Activated CD8-positive, alpha-beta T cell treated with anti-CD3 and anti-CD28 coated beads, Interleukin-2, amount 10 ng/mL, durations not matched to agents 7 days and 5 days (primary cell): ENCODE measurements at regions not wholly inside any gene's neighbourhood (a gene's known extent, or its start where the extent isn't known, plus 50 kb on each side); places are given as distances from the start of the nearest gene placed in this dataset.

Experiments used
- ATAC-seq: fragments of 150-1000 bp; cut with Tn5 transposase; one replicate; pipeline ENCODE4 v1.10.0; 2021; ENCODE audit warnings: moderate library complexity
- CTCF ChIA-PET: fragments of 350-600 bp; sonication (Branson Sonifier 250); formaldehyde crosslinking; loops from one replicate; lab custom pipeline; 2021; ENCODE audit warnings: antibody characterized with exemption; lab: Charles Lee
- POLR2A ChIA-PET: fragments of 350-600 bp; sonication (Branson Sonifier 250); formaldehyde crosslinking; loops from one replicate; lab custom pipeline; 2021; ENCODE audit warnings: antibody characterized with exemption; lab: Charles Lee
- DNase-seq: peaks from one replicate; pipeline ENCODE4 v3.0.0-alpha.2; 2020
- H3K27ac Mint-ChIP-seq: one replicate; pipeline ENCODE4 v1.8.0; 2021; ENCODE audit warnings: mild to moderate bottlenecking, mixed read lengths
- H3K27me3 Mint-ChIP-seq: one replicate; pipeline ENCODE4 v1.8.0; 2021; ENCODE audit warnings: low read depth, mixed read lengths
- H3K36me3 Mint-ChIP-seq: one replicate; pipeline ENCODE4 v1.8.0; 2021; ENCODE audit warnings: low read depth, mixed read lengths
- H3K4me1 Mint-ChIP-seq: one replicate; pipeline ENCODE4 v1.8.0; 2021; ENCODE audit warnings: low read depth, mixed read lengths
- H3K4me3 Mint-ChIP-seq: one replicate; pipeline ENCODE4 v1.8.0; 2021; ENCODE audit warnings: mild to moderate bottlenecking, mixed read lengths
- H3K9me3 Mint-ChIP-seq: one replicate; pipeline ENCODE4 v1.8.0; 2022; ENCODE audit warnings: mixed read lengths; ENCODE audit not compliant: insufficient read depth

DNA sequence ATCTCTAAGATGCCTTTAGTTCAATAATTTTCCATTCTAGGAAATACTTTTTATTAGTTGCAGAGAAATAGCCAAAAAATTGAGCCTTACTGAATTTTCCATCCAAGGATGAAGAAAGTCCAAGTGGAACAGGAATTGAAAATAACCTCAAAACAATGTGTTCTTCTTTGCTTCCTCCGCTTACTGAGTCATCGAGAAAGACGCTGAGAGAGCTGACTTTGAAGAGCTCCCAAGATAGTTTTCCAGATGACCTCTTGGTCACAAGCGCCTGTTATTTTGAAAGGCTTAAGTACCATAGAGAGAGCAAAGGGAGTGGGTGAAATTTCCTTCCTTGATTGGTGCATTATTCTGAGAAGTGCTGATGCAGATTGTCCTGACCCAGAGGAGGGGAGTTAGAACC is 253.5 kb upstream of the ATP10B start:
- no peaks in the 10 kb centered on the region for H3K4me1 Mint-ChIP-seq
- H3K36me3 Mint-ChIP-seq = no peaks in the 10 kb centered on the region
- H3K9me3 Mint-ChIP-seq = no peaks in the 10 kb centered on the region
- no peak overlapping the region for H3K4me3 Mint-ChIP-seq
- ChIA-PET CTCF (interaction anchor here (1.3 kb wide), 1 partner anchor 667 kb away, joined by 3 read pairs; no protein-coding TSS in a partner anchor), POLR2A (no interaction called here)
- DNase-seq = no peak
- no peaks in the 10 kb centered on the region for H3K27me3 Mint-ChIP-seq
- no peak for ATAC-seq
- H3K27ac Mint-ChIP-seq = no peak overlapping the region

DNA sequence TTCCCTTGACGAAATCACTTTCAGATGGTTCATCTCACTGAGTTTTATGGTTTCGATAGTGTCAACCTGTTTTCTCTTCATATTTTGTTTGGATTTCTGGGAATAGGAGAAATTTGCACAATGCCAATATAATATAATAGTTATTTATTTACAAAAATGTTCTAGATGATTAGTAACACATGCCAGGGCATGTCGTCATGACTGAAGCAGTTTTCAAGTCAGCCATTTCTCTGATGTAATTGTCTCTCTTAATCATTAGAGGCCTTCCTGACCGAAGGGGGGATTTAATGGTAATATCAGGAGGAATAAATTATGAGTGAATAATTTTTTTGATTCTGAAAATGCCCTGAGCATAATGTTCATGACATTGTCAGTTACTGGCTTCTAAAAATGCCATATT is 246.5 kb upstream of the ATP10B start:
- DNase-seq (no peak), ATAC-seq (no peak)
- Mint-ChIP-seq H3K4me3 (no peak overlapping the region), H3K36me3 (no peaks in the 10 kb centered on the region), H3K4me1 (no peaks in the 10 kb centered on the region), H3K27me3 (no peaks in the 10 kb centered on the region), H3K9me3 (no peaks in the 10 kb centered on the region), H3K27ac (no peak overlapping the region)
- ChIA-PET POLR2A (no interaction called here), CTCF (no interaction called here)

DNA sequence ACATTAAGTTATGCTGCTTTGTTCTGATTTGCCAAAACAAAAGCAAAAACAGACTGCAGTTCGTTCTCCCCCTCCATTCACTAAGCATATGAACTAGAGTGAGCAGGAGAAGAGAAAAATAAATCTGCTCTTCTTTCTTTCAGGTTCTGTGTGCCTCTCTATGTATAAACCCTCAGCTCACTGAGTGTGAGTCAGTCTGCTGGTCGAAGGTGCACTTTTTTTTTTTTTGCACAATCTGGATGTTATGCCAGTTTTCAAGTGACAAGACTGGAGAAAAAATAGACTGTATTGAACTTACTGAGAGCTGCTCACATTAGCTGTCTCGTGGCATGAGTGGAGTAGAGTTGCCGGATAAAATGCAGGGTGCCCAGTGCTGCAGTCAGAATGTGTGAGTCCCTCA is 244.6 kb upstream of the ATP10B start:
- no peaks in the 10 kb centered on the region for H3K9me3 Mint-ChIP-seq
- POLR2A ChIA-PET = no interaction called here
- H3K4me3 Mint-ChIP-seq = no peak overlapping the region
- ATAC-seq (no peak), DNase-seq (no peak)
- H3K36me3 Mint-ChIP-seq = no peaks in the 10 kb centered on the region
- H3K4me1 Mint-ChIP-seq = no peaks in the 10 kb centered on the region
- CTCF ChIA-PET = interaction anchor here (0.6 kb wide), 1 partner anchor 57 kb away, joined by 3 read pairs; no protein-coding TSS in a partner anchor
- H3K27ac Mint-ChIP-seq = no peak overlapping the region
- no peaks in the 10 kb centered on the region for H3K27me3 Mint-ChIP-seq

DNA sequence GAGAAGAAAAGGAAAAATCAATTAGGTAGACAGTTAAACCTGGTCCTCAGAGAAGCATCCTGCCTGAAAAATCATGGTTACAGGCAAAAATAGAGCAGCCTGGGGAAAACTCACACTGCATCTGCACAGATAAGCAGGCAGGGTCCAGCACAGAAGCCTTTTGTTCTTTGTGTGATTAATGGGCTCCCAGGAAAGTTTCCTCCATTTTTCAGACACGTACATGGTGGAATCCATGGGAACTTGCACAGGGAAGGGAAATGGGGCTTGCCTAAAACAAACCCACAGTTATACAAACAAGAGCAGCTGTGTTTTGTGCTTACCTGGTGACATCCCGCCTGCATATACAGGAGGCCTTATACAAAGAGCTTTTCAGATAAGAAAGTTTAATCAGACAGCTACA is 243.9 kb upstream of the ATP10B start:
- no peaks in the 10 kb centered on the region for H3K4me1 Mint-ChIP-seq
- no peaks in the 10 kb centered on the region for H3K9me3 Mint-ChIP-seq
- CTCF ChIA-PET = interaction anchor here (0.6 kb wide), 1 partner anchor 57 kb away, joined by 3 read pairs; no protein-coding TSS in a partner anchor
- no peaks in the 10 kb centered on the region for H3K27me3 Mint-ChIP-seq
- H3K4me3 Mint-ChIP-seq = no peak overlapping the region
- DNase-seq (no peak), ATAC-seq (no peak)
- POLR2A ChIA-PET = no interaction called here
- no peaks in the 10 kb centered on the region for H3K36me3 Mint-ChIP-seq
- no peak overlapping the region for H3K27ac Mint-ChIP-seq

DNA sequence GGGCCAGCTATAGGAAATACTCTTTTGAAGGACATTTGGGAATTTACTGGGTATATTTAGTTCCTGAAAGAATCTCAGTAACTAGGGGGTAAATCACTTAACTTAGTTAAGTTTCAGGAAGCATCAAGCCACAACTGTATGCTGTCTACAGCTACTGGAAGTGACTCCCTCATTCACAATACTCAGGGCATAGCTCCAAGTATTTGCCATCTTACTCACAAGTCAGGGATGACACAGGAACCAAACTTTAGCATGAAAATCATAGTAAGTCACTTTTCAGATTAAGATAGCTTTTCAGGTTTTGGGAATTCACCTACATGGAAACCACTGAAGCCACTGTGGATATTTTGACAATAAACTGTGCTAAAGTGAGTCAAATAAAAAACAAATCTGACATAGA is 242.4 kb upstream of the ATP10B start:
- no peak for ATAC-seq
- no peaks in the 10 kb centered on the region for H3K27me3 Mint-ChIP-seq
- H3K4me3 Mint-ChIP-seq = no peak overlapping the region

DNA sequence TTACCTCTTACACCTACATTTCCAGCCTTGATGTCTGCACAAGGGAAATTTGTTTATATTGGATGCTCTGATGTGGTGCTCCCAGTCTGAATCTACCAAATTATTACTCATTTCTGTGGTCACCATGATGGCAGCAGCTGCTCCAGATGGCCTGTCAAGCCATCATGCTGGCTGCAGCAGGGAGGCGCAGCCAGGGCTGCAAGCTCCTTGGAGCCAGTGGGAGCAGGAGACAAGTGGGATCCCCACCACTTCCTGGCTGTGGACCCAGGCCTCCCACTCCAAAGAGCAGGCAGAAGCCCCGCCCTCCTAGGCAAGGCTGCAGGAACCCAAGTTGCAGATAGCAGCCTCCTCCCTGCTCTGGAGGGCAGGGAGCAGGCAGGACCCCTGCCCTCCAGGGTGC is 241.1 kb upstream of the ATP10B start:
- H3K27me3 Mint-ChIP-seq = no peaks in the 10 kb centered on the region
- ChIA-PET POLR2A (no interaction called here), CTCF (no interaction called here)
- no peaks in the 10 kb centered on the region for H3K36me3 Mint-ChIP-seq
- DNase-seq (no peak), ATAC-seq (no peak)
- H3K4me1 Mint-ChIP-seq = no peaks in the 10 kb centered on the region
- no peaks in the 10 kb centered on the region for H3K9me3 Mint-ChIP-seq
- no peak overlapping the region for H3K27ac Mint-ChIP-seq
- H3K4me3 Mint-ChIP-seq = no peak overlapping the region

More for the DNA sequence above, 242.4 kb upstream of the ATP10B start:
- CTCF ChIA-PET = no interaction called here
- Mint-ChIP-seq H3K9me3 (no peaks in the 10 kb centered on the region), H3K4me1 (no peaks in the 10 kb centered on the region), H3K27ac (no peak overlapping the region), H3K36me3 (no peaks in the 10 kb centered on the region)
- DNase-seq = no peak
- POLR2A ChIA-PET = no interaction called here

DNA sequence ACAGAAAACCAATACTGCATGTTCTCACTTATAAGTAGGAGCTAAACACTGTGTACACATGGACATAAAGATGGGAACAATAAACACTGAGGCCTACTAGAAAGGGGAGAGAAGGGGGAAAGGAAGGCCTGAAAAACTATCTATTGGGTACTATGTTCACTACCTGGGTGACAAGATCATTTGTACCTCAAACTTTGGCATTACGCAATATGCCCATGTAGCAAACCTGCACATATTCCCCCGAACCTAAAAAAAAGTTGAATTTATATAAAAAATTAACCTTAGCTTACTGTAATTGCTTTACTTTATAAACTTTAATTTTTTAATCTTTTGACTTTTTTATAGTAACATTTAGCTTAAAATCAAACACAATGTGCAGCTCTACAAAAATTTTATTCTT is 237.6 kb upstream of the ATP10B start:
- CTCF ChIA-PET = no interaction called here

DNA sequence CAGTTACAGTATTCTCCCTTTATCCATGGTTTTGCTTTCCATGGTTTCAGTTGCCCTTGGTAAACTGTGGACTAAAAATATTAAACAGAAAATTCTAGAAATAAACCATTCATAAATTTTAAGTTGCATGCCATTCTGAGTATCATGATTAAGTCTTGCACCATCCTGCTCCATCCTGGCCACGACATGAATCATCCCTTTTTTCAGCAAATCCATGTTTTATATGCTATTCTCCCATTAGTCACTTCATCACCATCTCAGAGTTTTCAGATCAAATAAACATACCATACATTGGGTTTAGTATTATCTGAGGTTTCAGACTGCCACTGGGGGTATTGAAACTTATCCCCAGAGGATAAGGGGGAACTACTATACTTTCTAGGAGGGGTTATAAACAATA is 234.4 kb upstream of the ATP10B start:
- Mint-ChIP-seq H3K4me3 (no peak overlapping the region), H3K27ac (no peak overlapping the region), H3K4me1 (no peaks in the 10 kb centered on the region), H3K36me3 (no peaks in the 10 kb centered on the region), H3K9me3 (no peaks in the 10 kb centered on the region), H3K27me3 (no peaks in the 10 kb centered on the region)
- ATAC-seq = no peak
- CTCF ChIA-PET = no interaction called here
- no peak for DNase-seq
- POLR2A ChIA-PET = no interaction called here

More for the DNA sequence above, 237.6 kb upstream of the ATP10B start:
- no peak for ATAC-seq
- no peak for DNase-seq
- no peaks in the 10 kb centered on the region for H3K36me3 Mint-ChIP-seq
- H3K27ac Mint-ChIP-seq = no peak overlapping the region
- no peaks in the 10 kb centered on the region for H3K4me1 Mint-ChIP-seq
- H3K9me3 Mint-ChIP-seq = no peaks in the 10 kb centered on the region
- H3K27me3 Mint-ChIP-seq = no peaks in the 10 kb centered on the region
- no peak overlapping the region for H3K4me3 Mint-ChIP-seq
- POLR2A ChIA-PET = interaction anchor here (0.6 kb wide), 1 partner anchor 72 kb away, joined by 3 read pairs; no protein-coding TSS in a partner anchor

DNA sequence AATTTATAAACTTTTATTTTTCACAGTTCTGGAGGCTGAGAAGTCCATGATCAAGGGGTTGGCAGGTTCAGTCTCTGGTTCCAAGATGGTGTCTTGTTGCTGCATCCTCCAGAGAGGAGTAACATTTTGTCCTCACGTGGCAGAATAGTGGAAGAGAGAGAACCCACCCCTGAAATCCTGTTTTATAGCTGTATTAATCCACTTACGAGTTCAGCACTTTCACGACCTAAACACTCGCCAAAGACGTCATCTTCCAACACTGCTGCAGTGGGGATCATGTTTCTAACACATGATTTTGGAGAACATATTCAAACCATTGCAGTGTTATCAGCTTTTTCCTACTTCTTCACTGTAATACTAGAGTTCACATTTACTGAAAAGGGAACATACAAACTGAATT is 233.0 kb upstream of the ATP10B start:
- no peaks in the 10 kb centered on the region for H3K4me1 Mint-ChIP-seq
- no peaks in the 10 kb centered on the region for H3K27me3 Mint-ChIP-seq
- no peaks in the 10 kb centered on the region for H3K36me3 Mint-ChIP-seq
- DNase-seq (no peak), ATAC-seq (no peak)
- ChIA-PET POLR2A (no interaction called here), CTCF (no interaction called here)
- no peaks in the 10 kb centered on the region for H3K9me3 Mint-ChIP-seq
- H3K4me3 Mint-ChIP-seq = no peak overlapping the region
- no peak overlapping the region for H3K27ac Mint-ChIP-seq

DNA sequence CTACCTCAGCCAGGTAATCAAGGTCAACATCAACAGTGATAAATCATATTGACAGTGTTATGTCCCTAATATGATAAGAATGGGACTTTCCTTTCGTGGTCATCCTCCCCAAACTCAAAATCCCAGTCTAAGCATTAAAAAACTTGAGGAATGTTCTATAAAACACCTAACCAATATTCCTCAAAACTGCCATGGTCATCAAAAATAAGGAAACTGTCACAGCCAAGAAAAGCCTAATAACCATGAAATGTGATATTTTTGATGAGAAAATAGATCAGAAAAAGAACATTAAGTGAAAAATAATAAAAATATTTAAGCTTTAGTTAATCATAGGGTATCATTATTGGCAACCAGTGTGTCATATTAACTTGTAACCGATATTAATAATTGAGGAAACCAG is 232.1 kb upstream of the ATP10B start:
- H3K36me3 Mint-ChIP-seq = no peaks in the 10 kb centered on the region
- H3K27ac Mint-ChIP-seq = no peak overlapping the region
- ChIA-PET POLR2A (no interaction called here), CTCF (no interaction called here)
- H3K27me3 Mint-ChIP-seq = no peaks in the 10 kb centered on the region
- no peak overlapping the region for H3K4me3 Mint-ChIP-seq
- ATAC-seq (no peak), DNase-seq (no peak)
- no peaks in the 10 kb centered on the region for H3K4me1 Mint-ChIP-seq
- no peaks in the 10 kb centered on the region for H3K9me3 Mint-ChIP-seq

DNA sequence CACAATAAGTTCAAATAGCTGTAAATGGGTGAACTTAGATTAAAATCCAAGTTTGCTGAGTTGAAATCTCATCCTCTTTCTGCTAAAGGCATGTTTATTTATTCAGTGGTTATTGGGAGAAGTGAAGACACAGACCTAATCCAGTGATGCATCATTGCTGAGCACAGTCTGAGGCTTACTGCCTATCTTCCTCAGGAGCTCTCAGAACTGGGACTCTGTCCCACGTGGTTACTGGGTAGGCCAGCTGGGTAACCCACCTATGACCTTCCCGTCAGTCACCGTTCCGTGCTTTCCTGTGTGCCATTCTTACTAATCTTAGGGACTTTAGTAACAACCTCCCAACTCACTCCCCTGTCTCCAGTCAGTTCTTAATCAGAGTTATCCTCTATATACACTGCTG is 226.8 kb upstream of the ATP10B start:
- ChIA-PET POLR2A (no interaction called here), CTCF (no interaction called here)
- Mint-ChIP-seq H3K27ac (no peak overlapping the region), H3K9me3 (no peaks in the 10 kb centered on the region), H3K36me3 (no peaks in the 10 kb centered on the region), H3K27me3 (no peaks in the 10 kb centered on the region), H3K4me1 (no peaks in the 10 kb centered on the region), H3K4me3 (no peak overlapping the region)
- DNase-seq (no peak), ATAC-seq (no peak)

DNA sequence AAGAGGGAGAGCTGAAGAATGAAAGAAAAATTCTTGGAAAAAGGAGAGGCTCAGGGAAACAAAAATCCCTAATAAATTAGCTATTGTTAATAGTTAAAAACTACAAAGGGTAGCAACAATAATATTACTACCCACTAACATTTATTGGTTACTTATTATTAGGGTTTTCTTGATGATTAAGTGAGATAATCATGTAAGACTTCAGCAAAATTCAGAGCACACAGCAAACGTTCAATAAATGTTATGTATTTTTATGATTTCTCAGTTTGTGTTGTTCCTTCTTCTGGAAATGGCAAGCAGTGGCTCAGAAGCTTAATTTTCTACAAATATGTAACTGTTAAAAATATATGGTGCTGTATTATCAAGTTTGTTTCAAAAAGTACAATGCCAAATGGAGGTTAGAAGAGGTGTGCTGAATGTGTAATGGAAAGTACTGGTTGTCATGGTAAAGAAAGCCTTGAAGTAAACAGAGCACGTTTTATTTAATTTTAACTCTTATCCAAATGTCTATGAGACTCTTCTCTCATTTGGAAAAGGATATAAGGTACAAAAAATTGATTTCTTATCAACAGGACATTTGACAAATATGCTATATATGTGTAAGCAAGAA is 226.0 kb upstream of the ATP10B start:
- Mint-ChIP-seq H3K4me3 (no peak overlapping the region), H3K4me1 (no peaks in the 10 kb centered on the region), H3K36me3 (no peaks in the 10 kb centered on the region), H3K27me3 (no peaks in the 10 kb centered on the region), H3K27ac (no peak overlapping the region), H3K9me3 (no peaks in the 10 kb centered on the region)
- no peak for DNase-seq
- no peak for ATAC-seq
- ChIA-PET POLR2A (interaction anchor here (0.7 kb wide), 1 partner anchor 463 kb away, joined by 3 read pairs; no protein-coding TSS in a partner anchor), CTCF (no interaction called here)

DNA sequence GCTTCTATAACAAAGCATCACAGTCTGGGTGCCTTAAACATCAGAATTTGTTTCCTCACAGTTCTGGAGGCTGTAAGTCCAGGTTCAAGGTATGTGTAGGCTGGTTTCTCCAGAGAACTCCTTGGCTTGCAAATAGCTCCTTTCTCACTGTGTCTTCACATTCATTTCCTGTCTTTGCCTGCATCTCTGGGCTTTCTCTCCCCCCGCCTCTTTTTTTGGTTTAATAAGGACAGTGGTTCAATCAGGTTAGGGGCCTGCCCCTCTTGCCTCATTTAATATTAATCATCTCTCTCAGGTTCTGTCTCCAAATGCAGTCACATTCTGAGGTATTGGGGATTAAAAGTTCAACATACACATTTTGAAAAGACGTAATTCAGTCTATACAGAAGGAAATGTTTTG is 225.5 kb upstream of the ATP10B start:
- Mint-ChIP-seq H3K4me3 (no peak overlapping the region), H3K4me1 (no peaks in the 10 kb centered on the region), H3K27ac (no peak overlapping the region), H3K36me3 (no peaks in the 10 kb centered on the region), H3K27me3 (no peaks in the 10 kb centered on the region), H3K9me3 (no peaks in the 10 kb centered on the region)
- CTCF ChIA-PET = no interaction called here
- POLR2A ChIA-PET = interaction anchor here (0.7 kb wide), 1 partner anchor 463 kb away, joined by 3 read pairs; no protein-coding TSS in a partner anchor
- ATAC-seq (no peak), DNase-seq (no peak)
